ENCODE measurements at regions not wholly inside any gene's neighbourhood (a gene's known extent, or its start where the extent isn't known, plus 50 kb on each side); places are given as distances from the start of the nearest gene placed in this dataset.

GRCh38 chr5:35333366-35333765, 103.1 kb upstream of the PRLR start:
- no peak for DNase-seq
- TF ChIP-seq CTCF (IDR thresholded peaks at IDR 0.05; ENCODE audit: low read depth, low read length): no peak
- Histone ChIP-seq H3K27me3 (no peaks in the 10 kb centered on the region), H3K4me1 (no peaks in the 10 kb centered on the region), H3K36me3 (no peaks in the 10 kb centered on the region), H3K9me3 (no peaks in the 10 kb centered on the region), H3K4me3 (ENCODE audit: low read depth, low read length) (no peak overlapping the region)

DNA sequence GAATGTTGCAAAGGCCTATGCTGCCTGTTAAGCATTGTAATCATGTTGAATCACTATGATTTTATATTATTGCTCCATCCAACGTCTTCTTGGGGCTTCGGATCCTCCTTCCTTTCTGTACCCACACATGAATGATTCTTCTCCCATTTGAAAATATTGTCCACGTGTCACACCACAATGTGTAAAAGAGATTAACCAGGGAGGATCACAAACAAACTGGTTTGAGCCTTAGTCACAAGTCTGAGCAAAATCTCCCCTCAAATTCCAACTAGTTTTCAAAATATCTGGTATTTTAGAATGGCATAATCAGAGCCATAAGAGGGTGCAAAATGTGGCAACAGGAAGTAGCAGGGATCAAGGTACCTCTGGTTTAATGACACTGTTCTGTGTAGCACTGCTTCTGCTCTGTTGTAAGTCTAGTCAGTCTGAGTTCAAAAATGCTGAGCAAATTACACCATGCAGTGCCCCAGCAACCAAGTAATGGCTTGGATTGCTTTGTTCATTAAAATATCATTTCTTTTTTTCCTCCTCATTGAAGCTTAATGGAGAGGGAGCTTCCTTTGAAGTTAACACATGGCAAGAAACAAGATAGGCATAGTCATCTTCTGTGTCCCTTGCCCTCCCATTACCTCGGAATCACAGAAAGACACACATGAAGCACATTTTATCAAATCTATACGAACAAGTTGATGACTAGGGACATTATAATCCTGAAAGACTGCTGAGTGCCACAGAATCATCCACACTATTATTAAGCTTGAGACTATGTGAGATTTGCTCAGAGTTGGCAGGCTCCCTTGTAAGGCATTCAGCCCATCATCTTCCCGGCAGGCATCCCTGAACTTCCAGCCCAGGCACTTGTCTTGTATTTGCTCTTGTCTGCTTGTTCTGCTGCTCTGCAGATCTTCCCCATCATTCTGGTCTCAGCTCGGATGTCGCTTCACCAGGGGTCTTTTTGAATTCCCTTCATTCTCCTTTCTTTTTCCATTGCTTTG, 102.0 kb upstream of the PRLR start:
- TF ChIP-seq CTCF (IDR thresholded peaks at IDR 0.05; ENCODE audit: low read depth, low read length): no peak
- no peaks in the 10 kb centered on the region for H3K36me3 ChIP-seq
- no peak for DNase-seq
- H3K4me3 ChIP-seq (ENCODE audit: low read depth, low read length): no peak overlapping the region
- H3K4me1 ChIP-seq: no peaks in the 10 kb centered on the region
- H3K9me3 ChIP-seq: no peaks in the 10 kb centered on the region
- H3K27me3 ChIP-seq: no peaks in the 10 kb centered on the region

- no peak for TF ChIP-seq CTCF (IDR thresholded peaks at IDR 0.05; ENCODE audit: low read depth, low read length)
- H3K27me3 ChIP-seq: no peaks in the 10 kb centered on the region
- no peaks in the 10 kb centered on the region for H3K36me3 ChIP-seq
- no peaks in the 10 kb centered on the region for H3K4me1 ChIP-seq
- DNase-seq: no peak
- no peaks in the 10 kb centered on the region for H3K9me3 ChIP-seq
- H3K4me3 ChIP-seq (ENCODE audit: low read depth, low read length): no peak overlapping the region
Observed at GRCh38 chr5:35325836-35326235, 95.5 kb upstream of the PRLR start.

DNA sequence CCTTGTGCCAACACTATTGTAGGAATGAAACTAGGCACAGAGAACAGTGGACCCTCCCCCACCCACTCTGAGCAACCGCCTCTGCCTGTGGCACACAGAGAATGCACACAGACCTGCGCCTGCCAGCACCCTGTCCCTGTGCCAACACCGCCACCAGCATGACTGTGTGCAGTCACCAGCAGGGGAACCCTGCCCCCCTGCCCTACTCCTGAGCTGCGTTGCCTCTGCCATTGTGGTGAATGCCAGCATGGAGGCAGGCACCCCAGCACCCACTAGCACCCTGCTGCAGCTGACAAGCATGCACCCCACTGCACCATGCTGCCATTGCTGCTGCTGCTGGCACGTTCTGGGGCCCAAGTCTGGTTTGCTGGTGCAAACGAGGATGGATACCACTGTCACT, 94.4 kb upstream of the PRLR start:
- TF ChIP-seq CTCF (IDR thresholded peaks at IDR 0.05; ENCODE audit: low read depth, low read length): no peak

DNA sequence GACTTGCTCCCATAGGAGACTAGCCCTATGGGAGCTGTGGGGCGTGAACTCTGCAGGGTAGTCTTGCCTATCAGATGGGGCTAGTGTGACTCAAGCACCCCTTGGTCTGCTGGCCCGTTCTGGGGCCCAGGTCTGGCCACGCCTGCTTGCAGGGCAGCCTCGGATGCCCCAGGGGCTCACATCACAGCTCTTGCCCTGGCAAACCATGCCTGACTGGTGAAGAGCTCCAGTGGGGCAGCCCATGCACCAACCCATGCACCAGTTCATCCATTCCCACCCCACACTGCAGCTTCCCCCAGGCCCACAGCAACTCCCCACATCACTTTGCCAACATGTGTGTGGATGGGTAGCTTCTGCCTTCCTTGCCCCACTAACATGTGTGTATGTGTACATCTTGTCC, 93.9 kb upstream of the PRLR start:
- no peaks in the 10 kb centered on the region for H3K36me3 ChIP-seq
- no peaks in the 10 kb centered on the region for H3K27me3 ChIP-seq
- DNase-seq: no peak
- H3K4me1 ChIP-seq: no peaks in the 10 kb centered on the region
- no peak for TF ChIP-seq CTCF (IDR thresholded peaks at IDR 0.05; ENCODE audit: low read depth, low read length)
- H3K9me3 ChIP-seq: no peaks in the 10 kb centered on the region
- H3K4me3 ChIP-seq (ENCODE audit: low read depth, low read length): no peak overlapping the region

More for the DNA sequence above, 94.4 kb upstream of the PRLR start:
- no peaks in the 10 kb centered on the region for H3K9me3 ChIP-seq
- no peaks in the 10 kb centered on the region for H3K4me1 ChIP-seq
- H3K36me3 ChIP-seq: no peaks in the 10 kb centered on the region
- H3K4me3 ChIP-seq (ENCODE audit: low read depth, low read length): no peak overlapping the region
- H3K27me3 ChIP-seq: no peaks in the 10 kb centered on the region
- no peak for DNase-seq

DNA sequence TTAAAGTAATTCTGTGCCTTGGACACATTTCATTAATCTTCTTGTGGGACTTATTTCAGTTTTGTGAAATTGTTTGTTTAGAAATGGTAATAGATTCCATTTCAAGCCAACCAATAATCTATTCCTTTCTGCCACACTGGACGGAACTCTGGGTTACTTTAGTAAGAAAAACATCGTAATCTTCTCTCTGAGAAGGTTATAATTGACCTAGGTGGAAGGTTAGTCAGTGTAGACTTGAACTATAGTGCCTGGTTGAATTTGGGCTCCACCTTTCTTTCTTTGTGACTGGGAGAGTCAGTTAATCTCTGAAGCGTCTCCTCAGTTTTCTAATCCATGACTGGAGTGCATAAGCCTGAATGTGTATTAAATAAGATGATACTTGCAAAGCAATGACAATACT, 89.7 kb upstream of the PRLR start:
- Histone ChIP-seq H3K4me3 (ENCODE audit: low read depth, low read length) (no peak overlapping the region), H3K4me1 (no peaks in the 10 kb centered on the region), H3K27me3 (no peaks in the 10 kb centered on the region), H3K36me3 (no peaks in the 10 kb centered on the region), H3K9me3 (no peaks in the 10 kb centered on the region)
- no peak for TF ChIP-seq CTCF (IDR thresholded peaks at IDR 0.05; ENCODE audit: low read depth, low read length)
- no peak for DNase-seq
